ENCODE measurements at regions not wholly inside any gene's neighbourhood (a gene's known extent, or its start where the extent isn't known, plus 50 kb on each side); places are given as distances from the start of the nearest gene placed in this dataset.
"Not testable (repeated sequence)": the region's sequence is repeated elsewhere in the genome, so short reads cannot be mapped to it uniquely, and the experiment has no call there.

DNA sequence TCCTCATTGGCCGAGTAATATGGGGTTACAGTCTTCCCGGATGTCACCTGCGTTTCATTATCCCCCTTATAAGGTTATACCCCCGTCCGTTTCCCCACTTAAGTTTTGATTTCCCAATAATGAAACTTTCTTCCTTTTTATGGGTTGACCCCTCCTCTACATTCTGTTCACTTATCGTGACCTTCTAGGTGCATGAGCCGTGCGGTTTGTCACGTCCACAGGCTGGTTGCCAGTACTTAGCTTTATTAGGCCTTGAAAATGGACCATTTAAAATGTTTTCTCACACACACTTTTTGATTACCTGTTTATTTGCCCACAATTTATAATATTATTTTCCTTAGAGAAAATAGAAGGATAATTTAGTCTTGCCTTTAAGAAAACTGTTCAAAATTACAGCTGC lies 111.5 kb downstream of the FAM174A start:
- TF ChIP-seq CTCF (IDR thresholded peaks at IDR 0.05; ENCODE audit: poor library complexity, severe bottlenecking), result no peak
- no peaks in the 10 kb centered on the region for H3K27me3 ChIP-seq (ENCODE audit: insufficient read depth, poor library complexity, severe bottlenecking)
- no peak for DNase-seq (ENCODE audit: low spot score)

DNA sequence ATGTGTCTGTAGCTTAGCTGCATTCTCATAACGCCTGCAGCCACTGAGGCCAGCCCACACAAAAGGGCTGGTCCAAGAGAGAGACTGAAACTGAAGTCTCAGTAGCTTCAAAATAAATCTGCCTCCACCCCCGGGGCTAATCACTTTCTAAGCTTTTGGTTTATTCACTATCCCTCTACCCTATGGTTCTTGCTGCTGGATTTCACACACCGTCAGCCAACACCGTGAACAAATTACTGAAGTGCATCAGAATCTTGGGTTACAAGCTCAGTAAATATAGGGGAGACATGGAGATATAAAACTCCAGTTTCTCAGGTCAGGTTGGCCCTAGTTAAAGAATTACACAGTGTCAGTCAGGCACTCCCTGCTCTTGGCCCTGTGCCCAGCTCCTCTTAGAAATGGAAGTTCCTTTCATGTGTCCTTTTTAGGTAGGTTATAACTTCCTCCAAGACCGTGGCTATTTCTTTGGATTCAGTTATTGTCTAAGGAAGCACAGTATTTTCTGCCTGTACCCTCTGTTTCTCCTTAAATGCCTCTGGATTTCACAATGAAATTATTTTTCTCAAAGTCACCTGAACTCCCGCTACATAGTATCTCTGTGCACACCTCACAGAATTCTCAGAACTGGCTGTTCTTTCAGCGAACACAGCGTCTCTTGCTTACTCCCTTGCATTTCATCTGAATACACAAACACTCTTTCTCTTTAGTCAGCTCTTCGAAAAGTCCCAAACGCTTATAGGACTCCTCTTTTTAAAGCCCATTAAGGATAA lies 112.5 kb downstream of the FAM174A start:
- ATAC-seq (ENCODE audit: low read depth), result peak; percentile 87
- no peak for TF ChIP-seq CTCF (IDR thresholded peaks at IDR 0.05; ENCODE audit: poor library complexity, severe bottlenecking)
- peak; percentile 71 for DNase-seq (ENCODE audit: low spot score)

More for the DNA sequence above, 111.5 kb downstream of the FAM174A start:
- Histone ChIP-seq H3K36me3 (ENCODE audit: low read depth) (no peaks in the 10 kb centered on the region), H3K4me1 (ENCODE audit: insufficient read depth, poor library complexity, severe bottlenecking) (peaks cover 5% of the 10 kb centered on the region), H3K27ac (ENCODE audit: poor library complexity, severe bottlenecking) (no peak overlapping the region), H3K4me3 (ENCODE audit: severe bottlenecking) (no peak overlapping the region), H3K9me3 (ENCODE audit: severe bottlenecking) (no peaks in the 10 kb centered on the region)
- no peak for ATAC-seq (ENCODE audit: low read depth)

GRCh38 chr5:100654895-100655294 lies 119.7 kb downstream of the FAM174A start:
- Histone ChIP-seq H3K27me3 (ENCODE audit: insufficient read depth, poor library complexity, severe bottlenecking) (no peaks in the 10 kb centered on the region), H3K36me3 (ENCODE audit: low read depth) (no peaks in the 10 kb centered on the region), H3K27ac (ENCODE audit: poor library complexity, severe bottlenecking) (no peak overlapping the region), H3K4me1 (ENCODE audit: insufficient read depth, poor library complexity, severe bottlenecking) (no peaks in the 10 kb centered on the region), H3K4me3 (ENCODE audit: severe bottlenecking) (no peak overlapping the region), H3K9me3 (ENCODE audit: severe bottlenecking) (no peaks in the 10 kb centered on the region)
- no peak for ATAC-seq (ENCODE audit: low read depth)
- no peak for TF ChIP-seq CTCF (IDR thresholded peaks at IDR 0.05; ENCODE audit: poor library complexity, severe bottlenecking)
- DNase-seq (ENCODE audit: low spot score), result no peak

More for the DNA sequence above, 112.5 kb downstream of the FAM174A start:
- Histone ChIP-seq H3K9me3 (ENCODE audit: severe bottlenecking) (no peaks in the 10 kb centered on the region), H3K36me3 (ENCODE audit: low read depth) (no peaks in the 10 kb centered on the region), H3K4me3 (ENCODE audit: severe bottlenecking) (no peak overlapping the region), H3K27ac (ENCODE audit: poor library complexity, severe bottlenecking) (no peak overlapping the region), H3K27me3 (ENCODE audit: insufficient read depth, poor library complexity, severe bottlenecking) (no peaks in the 10 kb centered on the region), H3K4me1 (ENCODE audit: insufficient read depth, poor library complexity, severe bottlenecking) (peaks cover 5% of the 10 kb centered on the region)

DNA sequence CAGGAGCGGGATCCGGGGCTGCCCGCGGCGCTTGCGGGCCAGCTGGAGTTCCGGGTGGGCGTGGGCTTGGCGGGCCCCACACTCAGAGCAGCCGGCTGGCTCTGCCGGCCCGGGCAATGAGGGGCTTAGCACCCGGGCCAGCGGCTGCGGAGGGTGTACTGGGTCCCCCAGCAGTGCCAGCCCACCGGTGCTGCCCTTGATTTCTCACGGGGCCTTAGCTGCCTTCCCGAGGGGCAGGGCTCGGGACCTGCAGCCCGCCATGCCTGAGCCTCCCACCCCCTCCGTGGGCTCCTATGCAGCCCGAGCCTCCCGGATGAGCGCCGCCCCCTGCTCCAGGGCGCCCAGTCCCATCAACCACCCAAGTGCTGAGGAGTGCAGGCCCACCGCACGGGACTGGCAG lies 121.6 kb downstream of the FAM174A start:
- ATAC-seq (ENCODE audit: low read depth); H3K27me3 ChIP-seq (ENCODE audit: insufficient read depth, poor library complexity, severe bottlenecking); H3K4me3 ChIP-seq (ENCODE audit: severe bottlenecking); H3K4me1 ChIP-seq (ENCODE audit: insufficient read depth, poor library complexity, severe bottlenecking); DNase-seq (ENCODE audit: low spot score); H3K36me3 ChIP-seq (ENCODE audit: low read depth); H3K9me3 ChIP-seq (ENCODE audit: severe bottlenecking); H3K27ac ChIP-seq (ENCODE audit: poor library complexity, severe bottlenecking): not testable (repeated sequence)

GRCh38 chr5:100659080-100659795 lies 124.1 kb downstream of the FAM174A start:
- no peaks in the 10 kb centered on the region for H3K27me3 ChIP-seq (ENCODE audit: insufficient read depth, poor library complexity, severe bottlenecking)
- no peak for ATAC-seq (ENCODE audit: low read depth)
- no peak overlapping the region for H3K27ac ChIP-seq (ENCODE audit: poor library complexity, severe bottlenecking)
- H3K36me3 ChIP-seq (ENCODE audit: low read depth), result no peaks in the 10 kb centered on the region
- no peaks in the 10 kb centered on the region for H3K4me1 ChIP-seq (ENCODE audit: insufficient read depth, poor library complexity, severe bottlenecking)
- TF ChIP-seq CTCF (IDR thresholded peaks at IDR 0.05; ENCODE audit: poor library complexity, severe bottlenecking), result no peak
- no peak overlapping the region for H3K4me3 ChIP-seq (ENCODE audit: severe bottlenecking)
- H3K9me3 ChIP-seq (ENCODE audit: severe bottlenecking), result no peaks in the 10 kb centered on the region
- no peak for DNase-seq (ENCODE audit: low spot score)
